WTC11 (cell line): ENCODE measurements at regions not wholly inside any gene's neighbourhood (a gene's known extent, or its start where the extent isn't known, plus 50 kb on each side); places are given as distances from the start of the nearest gene placed in this dataset.

Experiments used
- ATAC-seq: fragments of 200-7000 bp; cut with Tn5 transposase; 2 replicates; pipeline ENCODE4 v1.10.0; 2021; ENCODE audit warnings: mild to moderate bottlenecking, moderate library complexity
- CTCF ChIA-PET: fragments of 300-600 bp; sonication (Branson Sonifier 250); formaldehyde crosslinking; loops from one replicate; lab custom pipeline; 2021; ENCODE audit warnings: antibody characterized with exemption; lab: Charles Lee
- POLR2A ChIA-PET: fragments of 350-600 bp; sonication (Branson Sonifier 250); formaldehyde crosslinking; loops from one replicate; lab custom pipeline; 2021; ENCODE audit warnings: antibody characterized with exemption; lab: Charles Lee
- DNase-seq: peaks from one replicate; pipeline ENCODE4 v3.0.0; 2021; ENCODE audit warnings: low spot score
- H3K27ac Mint-ChIP-seq: 2 replicates; pipeline ENCODE4 v1.8.0; 2021; ENCODE audit warnings: mixed read lengths
- H3K27me3 Mint-ChIP-seq: 2 replicates; pipeline ENCODE4 v1.8.0; 2021; ENCODE audit warnings: low read depth, mild to moderate bottlenecking, moderate library complexity, mixed read lengths
- H3K36me3 Mint-ChIP-seq: 2 replicates; pipeline ENCODE4 v1.8.0; 2021; ENCODE audit warnings: mixed read lengths
- H3K4me1 Mint-ChIP-seq: 2 replicates; pipeline ENCODE4 v1.8.0; 2022; ENCODE audit warnings: mixed read lengths
- H3K4me3 Mint-ChIP-seq: 2 replicates; pipeline ENCODE4 v1.8.0; 2021; ENCODE audit warnings: mild to moderate bottlenecking, moderate library complexity, mixed read lengths
- H3K9me3 Mint-ChIP-seq: 2 replicates; pipeline ENCODE4 v1.8.0; 2021; ENCODE audit warnings: mixed read lengths
- GTF2I ChIP-seq: fragments of 250-450 bp; sonication (Bioruptor Pico); conservative IDR thresholded peaks from 2 replicates; pipeline ENCODE4 v1.4.0; 2021; ENCODE audit warnings: mild to moderate bottlenecking
- JUN ChIP-seq: sonication (generic); formaldehyde crosslinking; IDR thresholded peaks from 2 replicates; pipeline ENCODE4 v1.8.0; 2023; ENCODE audit warnings: mild to moderate bottlenecking, missing genetic modification reagents
- KAT7 ChIP-seq: sonication (generic); formaldehyde crosslinking; IDR thresholded peaks from 2 replicates; pipeline ENCODE4 v1.8.1; 2023; ENCODE audit warnings: missing genetic modification reagents, mild to moderate bottlenecking, borderline replicate concordance
- NR1H2 ChIP-seq: sonication (generic); formaldehyde crosslinking; IDR thresholded peaks from 2 replicates; pipeline ENCODE4 v1.9.0; 2021; ENCODE audit warnings: mild to moderate bottlenecking, moderate library complexity, missing genetic modification reagents
- PRRX2 ChIP-seq: fragments of 250-450 bp; sonication (Bioruptor Pico); IDR thresholded peaks from 2 replicates; pipeline ENCODE4 v1.8.0; 2021; ENCODE audit warnings: mild to moderate bottlenecking
- RELA ChIP-seq: sonication (generic); formaldehyde crosslinking; IDR thresholded peaks from 2 replicates; pipeline ENCODE4 v1.8.1; 2022; ENCODE audit warnings: missing genetic modification reagents, mild to moderate bottlenecking, borderline replicate concordance
- RORB ChIP-seq: fragments of 250-450 bp; sonication (Bioruptor Pico); IDR thresholded peaks from 2 replicates; pipeline ENCODE4 v1.9.0; 2021; ENCODE audit warnings: mild to moderate bottlenecking
- SMAD3 ChIP-seq: sonication (generic); formaldehyde crosslinking; IDR thresholded peaks from 2 replicates; pipeline ENCODE4 v1.8.0; 2022; ENCODE audit warnings: missing genetic modification reagents, mild to moderate bottlenecking, borderline replicate concordance
- ZBTB21 ChIP-seq: sonication (generic); formaldehyde crosslinking; IDR thresholded peaks from 2 replicates; pipeline ENCODE4 v1.8.1; 2023; ENCODE audit warnings: mild to moderate bottlenecking, missing genetic modification reagents, borderline replicate concordance
- ZNF263 ChIP-seq: sonication (generic); formaldehyde crosslinking; IDR thresholded peaks from 2 replicates; pipeline ENCODE4 v1.8.1; 2022; ENCODE audit warnings: low read depth, mild to moderate bottlenecking, moderate library complexity, missing genetic modification reagents
- ZNF317 ChIP-seq: sonication (generic); formaldehyde crosslinking; IDR thresholded peaks from 2 replicates; pipeline ENCODE4 v1.8.1; 2023; ENCODE audit warnings: low read depth, mild to moderate bottlenecking, moderate library complexity, missing genetic modification reagents, borderline replicate concordance
- ZNF416 ChIP-seq: fragments of 250-450 bp; sonication (Bioruptor Pico); IDR thresholded peaks from 2 replicates; pipeline ENCODE4 v1.9.0; 2021; ENCODE audit warnings: mild to moderate bottlenecking, inconsistent platforms
- TF ChIP-seq, protein P1 (sequence below): sonication (generic); formaldehyde crosslinking; IDR thresholded peaks from 2 replicates; pipeline ENCODE4 v1.8.0; 2022; ENCODE audit warnings: mild to moderate bottlenecking, missing genetic modification reagents
- TF ChIP-seq, protein P2 (sequence below): fragments of 250-450 bp; sonication (Bioruptor Pico); IDR thresholded peaks from 2 replicates; pipeline ENCODE4 v1.9.0; 2021; ENCODE audit warnings: mild to moderate bottlenecking, borderline replicate concordance
- TF ChIP-seq, protein P3 (sequence below): sonication (generic); formaldehyde crosslinking; IDR thresholded peaks from 2 replicates; pipeline ENCODE4 v1.8.0; 2023; ENCODE audit warnings: missing genetic modification reagents, mild to moderate bottlenecking, borderline replicate concordance
- TF ChIP-seq, protein P4 (sequence below): sonication (generic); formaldehyde crosslinking; IDR thresholded peaks from 2 replicates; pipeline ENCODE4 v1.8.1; 2023; ENCODE audit warnings: mild to moderate bottlenecking, missing genetic modification reagents, moderate library complexity
- TF ChIP-seq, protein P5 (sequence below): sonication (generic); formaldehyde crosslinking; IDR thresholded peaks from 2 replicates; pipeline ENCODE4 v1.8.0; 2023; ENCODE audit warnings: missing genetic modification reagents
- TF ChIP-seq, protein P6 (sequence below): sonication (generic); formaldehyde crosslinking; IDR thresholded peaks from 2 replicates; pipeline ENCODE4 v1.8.1; 2022; ENCODE audit warnings: low read depth, missing genetic modification reagents, borderline replicate concordance
- TF ChIP-seq, protein P7 (sequence below): fragments of 250-450 bp; sonication (Bioruptor Pico); IDR thresholded peaks from 2 replicates; pipeline ENCODE4 v1.9.0; 2021; ENCODE audit warnings: mild to moderate bottlenecking

DNA sequence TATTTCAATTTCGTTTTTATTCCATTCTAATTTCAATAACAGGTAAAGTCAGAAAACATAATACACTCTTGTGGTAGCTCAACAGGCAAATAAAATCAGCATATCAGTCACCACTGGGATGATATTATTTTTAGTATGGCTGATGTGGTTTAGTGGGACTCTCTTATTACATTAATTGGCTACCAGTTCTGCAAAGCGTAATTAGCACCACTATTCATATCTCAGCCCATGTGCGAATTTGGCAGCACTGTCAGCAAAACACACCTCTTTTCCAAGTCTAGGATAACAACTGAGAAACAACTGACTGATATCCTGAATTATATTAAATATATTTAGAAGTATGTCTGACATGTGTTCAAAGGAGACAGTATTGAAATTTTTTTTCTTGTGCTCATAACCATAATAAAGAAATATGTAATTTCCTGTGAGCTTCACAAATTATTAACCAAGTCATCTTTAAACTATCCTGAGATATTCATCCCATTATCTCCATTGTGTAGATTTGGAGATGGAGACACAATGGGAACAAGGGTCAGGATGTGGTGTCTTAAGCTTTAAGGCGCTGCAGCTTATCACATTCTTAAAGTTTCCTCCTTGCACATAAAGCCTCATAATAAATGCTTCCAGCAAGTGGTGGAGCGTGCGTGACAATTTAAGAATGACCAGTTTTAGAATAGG, 212.4 kb downstream of the TLE1 start:
- Mint-ChIP-seq H3K9me3 (peaks cover 4% of the 10 kb centered on the region), H3K4me1 (peaks cover 3% of the 10 kb centered on the region; the same call in 1 of the 2 replicates), H3K4me3 (no peak overlapping the region), H3K27me3 (no peaks in the 10 kb centered on the region), H3K36me3 (peaks cover 3% of the 10 kb centered on the region; the same call in 1 of the 2 replicates), H3K27ac (no peak overlapping the region)
- DNase-seq, result no peak
- no peak for ATAC-seq
- TF ChIP-seq RELA (CRISPR knock-in tag) (no peak), JUN (CRISPR knock-in tag) (no peak), PRRX2 (CRISPR knock-in tag) (no peak), ZNF263 (CRISPR knock-in tag) (no peak), KAT7 (no peak), ZNF416 (CRISPR knock-in tag) (no peak), SMAD3 (CRISPR knock-in tag) (no peak), NR1H2 (CRISPR knock-in tag) (no peak), ZBTB21 (CRISPR knock-in tag) (no peak), RORB (CRISPR knock-in tag) (no peak), ZNF317 (CRISPR knock-in tag) (no peak), GTF2I (CRISPR knock-in tag) (no peak)
- TF ChIP-seq, protein P1, sequence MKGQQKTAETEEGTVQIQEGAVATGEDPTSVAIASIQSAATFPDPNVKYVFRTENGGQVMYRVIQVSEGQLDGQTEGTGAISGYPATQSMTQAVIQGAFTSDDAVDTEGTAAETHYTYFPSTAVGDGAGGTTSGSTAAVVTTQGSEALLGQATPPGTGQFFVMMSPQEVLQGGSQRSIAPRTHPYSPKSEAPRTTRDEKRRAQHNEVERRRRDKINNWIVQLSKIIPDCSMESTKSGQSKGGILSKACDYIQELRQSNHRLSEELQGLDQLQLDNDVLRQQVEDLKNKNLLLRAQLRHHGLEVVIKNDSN (CRISPR knock-in tag), result no peak
- TF ChIP-seq, protein P2, sequence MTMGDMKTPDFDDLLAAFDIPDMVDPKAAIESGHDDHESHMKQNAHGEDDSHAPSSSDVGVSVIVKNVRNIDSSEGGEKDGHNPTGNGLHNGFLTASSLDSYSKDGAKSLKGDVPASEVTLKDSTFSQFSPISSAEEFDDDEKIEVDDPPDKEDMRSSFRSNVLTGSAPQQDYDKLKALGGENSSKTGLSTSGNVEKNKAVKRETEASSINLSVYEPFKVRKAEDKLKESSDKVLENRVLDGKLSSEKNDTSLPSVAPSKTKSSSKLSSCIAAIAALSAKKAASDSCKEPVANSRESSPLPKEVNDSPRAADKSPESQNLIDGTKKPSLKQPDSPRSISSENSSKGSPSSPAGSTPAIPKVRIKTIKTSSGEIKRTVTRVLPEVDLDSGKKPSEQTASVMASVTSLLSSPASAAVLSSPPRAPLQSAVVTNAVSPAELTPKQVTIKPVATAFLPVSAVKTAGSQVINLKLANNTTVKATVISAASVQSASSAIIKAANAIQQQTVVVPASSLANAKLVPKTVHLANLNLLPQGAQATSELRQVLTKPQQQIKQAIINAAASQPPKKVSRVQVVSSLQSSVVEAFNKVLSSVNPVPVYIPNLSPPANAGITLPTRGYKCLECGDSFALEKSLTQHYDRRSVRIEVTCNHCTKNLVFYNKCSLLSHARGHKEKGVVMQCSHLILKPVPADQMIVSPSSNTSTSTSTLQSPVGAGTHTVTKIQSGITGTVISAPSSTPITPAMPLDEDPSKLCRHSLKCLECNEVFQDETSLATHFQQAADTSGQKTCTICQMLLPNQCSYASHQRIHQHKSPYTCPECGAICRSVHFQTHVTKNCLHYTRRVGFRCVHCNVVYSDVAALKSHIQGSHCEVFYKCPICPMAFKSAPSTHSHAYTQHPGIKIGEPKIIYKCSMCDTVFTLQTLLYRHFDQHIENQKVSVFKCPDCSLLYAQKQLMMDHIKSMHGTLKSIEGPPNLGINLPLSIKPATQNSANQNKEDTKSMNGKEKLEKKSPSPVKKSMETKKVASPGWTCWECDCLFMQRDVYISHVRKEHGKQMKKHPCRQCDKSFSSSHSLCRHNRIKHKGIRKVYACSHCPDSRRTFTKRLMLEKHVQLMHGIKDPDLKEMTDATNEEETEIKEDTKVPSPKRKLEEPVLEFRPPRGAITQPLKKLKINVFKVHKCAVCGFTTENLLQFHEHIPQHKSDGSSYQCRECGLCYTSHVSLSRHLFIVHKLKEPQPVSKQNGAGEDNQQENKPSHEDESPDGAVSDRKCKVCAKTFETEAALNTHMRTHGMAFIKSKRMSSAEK, result no peak
- TF ChIP-seq, protein P3, sequence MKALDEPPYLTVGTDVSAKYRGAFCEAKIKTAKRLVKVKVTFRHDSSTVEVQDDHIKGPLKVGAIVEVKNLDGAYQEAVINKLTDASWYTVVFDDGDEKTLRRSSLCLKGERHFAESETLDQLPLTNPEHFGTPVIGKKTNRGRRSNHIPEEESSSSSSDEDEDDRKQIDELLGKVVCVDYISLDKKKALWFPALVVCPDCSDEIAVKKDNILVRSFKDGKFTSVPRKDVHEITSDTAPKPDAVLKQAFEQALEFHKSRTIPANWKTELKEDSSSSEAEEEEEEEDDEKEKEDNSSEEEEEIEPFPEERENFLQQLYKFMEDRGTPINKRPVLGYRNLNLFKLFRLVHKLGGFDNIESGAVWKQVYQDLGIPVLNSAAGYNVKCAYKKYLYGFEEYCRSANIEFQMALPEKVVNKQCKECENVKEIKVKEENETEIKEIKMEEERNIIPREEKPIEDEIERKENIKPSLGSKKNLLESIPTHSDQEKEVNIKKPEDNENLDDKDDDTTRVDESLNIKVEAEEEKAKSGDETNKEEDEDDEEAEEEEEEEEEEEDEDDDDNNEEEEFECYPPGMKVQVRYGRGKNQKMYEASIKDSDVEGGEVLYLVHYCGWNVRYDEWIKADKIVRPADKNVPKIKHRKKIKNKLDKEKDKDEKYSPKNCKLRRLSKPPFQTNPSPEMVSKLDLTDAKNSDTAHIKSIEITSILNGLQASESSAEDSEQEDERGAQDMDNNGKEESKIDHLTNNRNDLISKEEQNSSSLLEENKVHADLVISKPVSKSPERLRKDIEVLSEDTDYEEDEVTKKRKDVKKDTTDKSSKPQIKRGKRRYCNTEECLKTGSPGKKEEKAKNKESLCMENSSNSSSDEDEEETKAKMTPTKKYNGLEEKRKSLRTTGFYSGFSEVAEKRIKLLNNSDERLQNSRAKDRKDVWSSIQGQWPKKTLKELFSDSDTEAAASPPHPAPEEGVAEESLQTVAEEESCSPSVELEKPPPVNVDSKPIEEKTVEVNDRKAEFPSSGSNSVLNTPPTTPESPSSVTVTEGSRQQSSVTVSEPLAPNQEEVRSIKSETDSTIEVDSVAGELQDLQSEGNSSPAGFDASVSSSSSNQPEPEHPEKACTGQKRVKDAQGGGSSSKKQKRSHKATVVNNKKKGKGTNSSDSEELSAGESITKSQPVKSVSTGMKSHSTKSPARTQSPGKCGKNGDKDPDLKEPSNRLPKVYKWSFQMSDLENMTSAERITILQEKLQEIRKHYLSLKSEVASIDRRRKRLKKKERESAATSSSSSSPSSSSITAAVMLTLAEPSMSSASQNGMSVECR (CRISPR knock-in tag), result no peak
- TF ChIP-seq, protein P4, sequence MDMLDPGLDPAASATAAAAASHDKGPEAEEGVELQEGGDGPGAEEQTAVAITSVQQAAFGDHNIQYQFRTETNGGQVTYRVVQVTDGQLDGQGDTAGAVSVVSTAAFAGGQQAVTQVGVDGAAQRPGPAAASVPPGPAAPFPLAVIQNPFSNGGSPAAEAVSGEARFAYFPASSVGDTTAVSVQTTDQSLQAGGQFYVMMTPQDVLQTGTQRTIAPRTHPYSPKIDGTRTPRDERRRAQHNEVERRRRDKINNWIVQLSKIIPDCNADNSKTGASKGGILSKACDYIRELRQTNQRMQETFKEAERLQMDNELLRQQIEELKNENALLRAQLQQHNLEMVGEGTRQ (CRISPR knock-in tag), result no peak
- TF ChIP-seq, protein P5, sequence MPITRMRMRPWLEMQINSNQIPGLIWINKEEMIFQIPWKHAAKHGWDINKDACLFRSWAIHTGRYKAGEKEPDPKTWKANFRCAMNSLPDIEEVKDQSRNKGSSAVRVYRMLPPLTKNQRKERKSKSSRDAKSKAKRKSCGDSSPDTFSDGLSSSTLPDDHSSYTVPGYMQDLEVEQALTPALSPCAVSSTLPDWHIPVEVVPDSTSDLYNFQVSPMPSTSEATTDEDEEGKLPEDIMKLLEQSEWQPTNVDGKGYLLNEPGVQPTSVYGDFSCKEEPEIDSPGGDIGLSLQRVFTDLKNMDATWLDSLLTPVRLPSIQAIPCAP, result no peak
- TF ChIP-seq, protein P6, sequence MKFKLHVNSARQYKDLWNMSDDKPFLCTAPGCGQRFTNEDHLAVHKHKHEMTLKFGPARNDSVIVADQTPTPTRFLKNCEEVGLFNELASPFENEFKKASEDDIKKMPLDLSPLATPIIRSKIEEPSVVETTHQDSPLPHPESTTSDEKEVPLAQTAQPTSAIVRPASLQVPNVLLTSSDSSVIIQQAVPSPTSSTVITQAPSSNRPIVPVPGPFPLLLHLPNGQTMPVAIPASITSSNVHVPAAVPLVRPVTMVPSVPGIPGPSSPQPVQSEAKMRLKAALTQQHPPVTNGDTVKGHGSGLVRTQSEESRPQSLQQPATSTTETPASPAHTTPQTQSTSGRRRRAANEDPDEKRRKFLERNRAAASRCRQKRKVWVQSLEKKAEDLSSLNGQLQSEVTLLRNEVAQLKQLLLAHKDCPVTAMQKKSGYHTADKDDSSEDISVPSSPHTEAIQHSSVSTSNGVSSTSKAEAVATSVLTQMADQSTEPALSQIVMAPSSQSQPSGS (CRISPR knock-in tag), result no peak
- TF ChIP-seq, protein P7, sequence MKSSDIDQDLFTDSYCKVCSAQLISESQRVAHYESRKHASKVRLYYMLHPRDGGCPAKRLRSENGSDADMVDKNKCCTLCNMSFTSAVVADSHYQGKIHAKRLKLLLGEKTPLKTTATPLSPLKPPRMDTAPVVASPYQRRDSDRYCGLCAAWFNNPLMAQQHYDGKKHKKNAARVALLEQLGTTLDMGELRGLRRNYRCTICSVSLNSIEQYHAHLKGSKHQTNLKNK (CRISPR knock-in tag), result no peak
- ChIA-PET POLR2A (no interaction called here), CTCF (no interaction called here)
